MM.1S (cell line): ENCODE measurements at regions not wholly inside any gene's neighbourhood (a gene's known extent, or its start where the extent isn't known, plus 50 kb on each side); places are given as distances from the start of the nearest gene placed in this dataset.

Source experiments
- DNase-seq: peaks from one replicate; pipeline ENCODE4 v3.0.0-alpha.2; 2015
- H2AFZ ChIP-seq: fragments of 300-600 bp; sonication (generic); 2 replicates; pipeline ENCODE4 v1.6.0; 2016; ENCODE audit warnings: antibody characterized with exemption, low read length
- H3F3A ChIP-seq: fragments of 300-600 bp; sonication (generic); 2 replicates; pipeline ENCODE4 v1.6.1; 2016; ENCODE audit warnings: mild to moderate bottlenecking, antibody characterized with exemption, low read length, moderate library complexity, mixed read lengths; ENCODE audit not compliant: insufficient read depth
- H3K27ac ChIP-seq: fragments of 300-600 bp; sonication (generic); 2 replicates; pipeline ENCODE4 v1.5.1; 2016; ENCODE audit warnings: mild to moderate bottlenecking, low read length
- H3K27me3 ChIP-seq: fragments of 300-600 bp; sonication (generic); replicated peaks from 2 replicates; pipeline ENCODE4 v1.6.0; 2016; ENCODE audit warnings: low read length; ENCODE audit not compliant: insufficient read depth
- H3K36me3 ChIP-seq: fragments of 300-600 bp; sonication (generic); replicated peaks from 2 replicates; pipeline ENCODE4 v1.6.1; 2016; ENCODE audit warnings: mild to moderate bottlenecking, low read length, mixed read lengths; ENCODE audit not compliant: insufficient read depth
- H3K4me1 ChIP-seq: fragments of 300-600 bp; sonication (generic); 2 replicates; pipeline ENCODE4 v1.6.1; 2016; ENCODE audit warnings: low read length, mixed read lengths
- H3K4me2 ChIP-seq: fragments of 300-600 bp; sonication (generic); 2 replicates; pipeline ENCODE4 v1.6.0; 2016; ENCODE audit warnings: low read depth, low read length
- H3K4me3 ChIP-seq: fragments of 300-600 bp; sonication (generic); 2 replicates; pipeline ENCODE4 v1.5.1; 2016; ENCODE audit warnings: low read length, mixed read lengths
- H3K79me2 ChIP-seq: fragments of 300-600 bp; sonication (generic); 2 replicates; pipeline ENCODE4 v1.6.1; 2016; ENCODE audit warnings: mixed run types, low read length, mixed read lengths
- H3K9ac ChIP-seq: fragments of 300-600 bp; sonication (generic); 2 replicates; pipeline ENCODE4 v1.6.1; 2016; ENCODE audit warnings: low read length, mixed read lengths
- H3K9me2 ChIP-seq: fragments of 300-600 bp; sonication (generic); replicated peaks from 2 replicates; pipeline ENCODE4 v1.6.1; 2016; ENCODE audit warnings: mild to moderate bottlenecking, low read length, mixed read lengths; ENCODE audit not compliant: insufficient read depth
- H3K9me3 ChIP-seq: fragments of 300-600 bp; sonication (generic); replicated peaks from 2 replicates; pipeline ENCODE4 v1.6.1; 2016; ENCODE audit warnings: mild to moderate bottlenecking, low read length, mixed read lengths; ENCODE audit not compliant: insufficient read depth
- H4K20me1 ChIP-seq: fragments of 300-600 bp; sonication (generic); 2 replicates; pipeline ENCODE4 v1.6.1; 2016; ENCODE audit warnings: mild to moderate bottlenecking, low read length, moderate library complexity, mixed read lengths; ENCODE audit not compliant: insufficient read depth
- CTCF ChIP-seq: fragments of 300-600 bp; sonication (generic); IDR thresholded peaks from 2 replicates; pipeline ENCODE4 v1.5.1; 2016; ENCODE audit warnings: antibody characterized with exemption, low read length, mixed read lengths
- EZH2 ChIP-seq: fragments of 300-600 bp; sonication (generic); optimal IDR thresholded peaks from 2 replicates; pipeline ENCODE3; 2017; ENCODE audit warnings: low read depth, mild to moderate bottlenecking, antibody characterized with exemption, low read length, mixed read lengths
- EZH2phosphoT487 ChIP-seq: fragments of 300-600 bp; sonication (generic); IDR thresholded peaks from 2 replicates; pipeline ENCODE4 v1.6.1; 2018; ENCODE audit warnings: antibody characterized with exemption, low read length

GRCh38 chr4:157776930-157777528, 395.8 kb downstream of the GASK1B start:
- Histone ChIP-seq H2AFZ (no peak overlapping the region), H3K4me1 (no peaks in the 10 kb centered on the region), H3K9me2 (no peaks in the 10 kb centered on the region), H3K4me3 (no peak overlapping the region), H3K79me2 (no peaks in the 10 kb centered on the region), H3K27me3 (no peaks in the 10 kb centered on the region), H3K9me3 (no peaks in the 10 kb centered on the region), H3F3A (no peaks in the 10 kb centered on the region), H3K9ac (no peak overlapping the region), H3K36me3 (no peaks in the 10 kb centered on the region), H4K20me1 (no peaks in the 10 kb centered on the region), H3K27ac (no peak overlapping the region), H3K4me2 (no peak overlapping the region)
- no peak for DNase-seq
- no peak for TF ChIP-seq EZH2
- TF ChIP-seq CTCF = no peak
- no peak for TF ChIP-seq EZH2phosphoT487

GRCh38 chr4:157775971-157776370, 396.9 kb downstream of the GASK1B start:
- no peak for DNase-seq
- no peaks in the 10 kb centered on the region for H3F3A ChIP-seq
- no peak overlapping the region for H3K4me3 ChIP-seq
- H3K4me1 ChIP-seq = no peaks in the 10 kb centered on the region
- no peak for TF ChIP-seq CTCF
- no peak for TF ChIP-seq EZH2phosphoT487
- TF ChIP-seq EZH2 = no peak
- H3K9me3 ChIP-seq = no peaks in the 10 kb centered on the region
- H3K79me2 ChIP-seq = no peaks in the 10 kb centered on the region
- no peak overlapping the region for H3K9ac ChIP-seq
- H3K4me2 ChIP-seq = no peak overlapping the region
- H2AFZ ChIP-seq = no peak overlapping the region
- no peaks in the 10 kb centered on the region for H3K36me3 ChIP-seq
- H3K27me3 ChIP-seq = no peaks in the 10 kb centered on the region
- no peaks in the 10 kb centered on the region for H3K9me2 ChIP-seq
- H3K27ac ChIP-seq = no peak overlapping the region
- no peaks in the 10 kb centered on the region for H4K20me1 ChIP-seq

GRCh38 chr4:157772907-157773306, 399.9 kb downstream of the GASK1B start:
- Histone ChIP-seq H3K4me2 (no peak overlapping the region), H3K4me1 (no peaks in the 10 kb centered on the region), H3K9me3 (no peaks in the 10 kb centered on the region), H3K9ac (no peak overlapping the region), H2AFZ (no peak overlapping the region), H3K79me2 (no peaks in the 10 kb centered on the region), H4K20me1 (no peaks in the 10 kb centered on the region), H3F3A (no peaks in the 10 kb centered on the region), H3K4me3 (no peak overlapping the region), H3K36me3 (no peaks in the 10 kb centered on the region), H3K27me3 (no peaks in the 10 kb centered on the region), H3K9me2 (no peaks in the 10 kb centered on the region), H3K27ac (no peak overlapping the region)
- no peak for DNase-seq
- no peak for TF ChIP-seq EZH2
- TF ChIP-seq CTCF = no peak
- no peak for TF ChIP-seq EZH2phosphoT487

- DNase-seq = no peak
- H2AFZ ChIP-seq = no peak overlapping the region
- no peak overlapping the region for H3K9ac ChIP-seq
- H3K27me3 ChIP-seq = no peaks in the 10 kb centered on the region
- H3K79me2 ChIP-seq = no peaks in the 10 kb centered on the region
- no peaks in the 10 kb centered on the region for H3K9me2 ChIP-seq
- H3K27ac ChIP-seq = no peak overlapping the region
- no peak for TF ChIP-seq EZH2phosphoT487
- no peak for TF ChIP-seq CTCF
- TF ChIP-seq EZH2 = no peak
- no peak overlapping the region for H3K4me3 ChIP-seq
- H3K36me3 ChIP-seq = no peaks in the 10 kb centered on the region
- no peaks in the 10 kb centered on the region for H4K20me1 ChIP-seq
- no peaks in the 10 kb centered on the region for H3K4me1 ChIP-seq
- no peak overlapping the region for H3K4me2 ChIP-seq
- no peaks in the 10 kb centered on the region for H3F3A ChIP-seq
- no peaks in the 10 kb centered on the region for H3K9me3 ChIP-seq
These were observed 404.4 kb downstream of the GASK1B start for GRCh38 chr4:157768419-157768818.
